HG03460 (cell line): ENCODE measurements at regions not wholly inside any gene's neighbourhood (a gene's known extent, or its start where the extent isn't known, plus 50 kb on each side); places are given as distances from the start of the nearest gene placed in this dataset.
"Not testable (repeated sequence)": the region's sequence is repeated elsewhere in the genome, so short reads cannot be mapped to it uniquely, and the experiment has no call there.

Experiments used
- ATAC-seq: cut with Tn5 transposase; IDR thresholded peaks from one replicate; pipeline ENCODE4 v1.9.1; 2021; ENCODE audit not compliant: unreplicated experiment

- no peak for ATAC-seq
Measured at GRCh38 chr1:177737456-177737855, 232.4 kb downstream of the SEC16B start.

DNA sequence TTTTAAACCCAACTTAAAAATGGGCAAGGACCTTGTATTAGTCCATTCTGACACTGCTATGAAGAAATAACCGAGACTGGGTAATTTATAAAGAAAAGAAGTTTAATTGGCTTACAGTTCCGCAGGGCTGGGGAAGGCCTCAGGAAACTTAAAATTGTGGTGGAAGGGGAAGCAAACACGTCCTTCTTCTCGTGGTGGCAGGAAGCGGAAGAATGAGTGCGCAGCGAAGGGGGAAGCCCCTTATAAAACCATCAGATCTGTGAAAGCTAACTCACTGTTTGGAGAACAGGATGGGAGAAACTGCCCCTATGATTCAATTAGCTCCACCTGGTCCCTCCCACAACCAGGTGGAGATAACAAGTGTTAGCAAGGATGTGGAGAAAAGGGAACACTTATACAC is 237.7 kb downstream of the SEC16B start:
- ATAC-seq: no peak

DNA sequence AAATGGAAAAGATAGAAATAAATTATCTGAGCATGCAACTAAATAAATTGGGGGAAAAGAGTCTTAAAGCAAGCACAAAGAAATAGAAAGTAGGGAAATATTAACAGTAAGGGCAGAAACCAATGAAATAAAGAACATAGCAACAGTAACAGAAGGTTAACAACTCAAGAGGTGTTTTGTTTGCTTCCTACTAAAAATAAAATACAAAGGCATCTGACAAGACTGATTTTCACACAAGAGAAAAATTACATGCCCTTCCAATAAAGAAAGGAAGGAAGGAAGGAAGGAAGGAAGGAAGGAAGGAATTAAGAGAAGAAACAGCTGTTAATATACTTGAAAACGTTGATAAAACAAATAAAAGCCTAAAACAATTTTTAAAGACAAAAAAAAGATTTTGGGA is 240.2 kb downstream of the SEC16B start:
- ATAC-seq: no peak

DNA sequence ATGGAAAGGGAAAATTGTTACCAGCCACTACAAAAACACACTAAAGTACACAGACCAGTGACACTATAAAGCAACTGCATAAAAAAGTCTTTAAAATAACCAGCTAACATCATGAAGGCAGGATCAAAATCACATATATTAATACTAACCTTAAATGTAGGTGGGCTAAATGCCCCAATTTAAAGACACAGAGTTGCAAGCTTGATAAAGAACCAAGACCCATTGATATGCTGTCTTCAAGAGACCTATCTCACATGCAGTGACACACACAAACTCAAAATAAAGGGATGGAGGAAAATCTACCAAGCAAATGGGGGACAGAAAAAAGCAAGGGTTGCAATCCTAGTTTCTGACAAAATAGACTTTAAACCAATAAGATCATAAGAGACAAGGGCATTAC is 246.3 kb downstream of the SEC16B start:
- ATAC-seq: no peak

- ATAC-seq: no peak
Measured at GRCh38 chr1:177710696-177711620, 258.9 kb downstream of the SEC16B start.

DNA sequence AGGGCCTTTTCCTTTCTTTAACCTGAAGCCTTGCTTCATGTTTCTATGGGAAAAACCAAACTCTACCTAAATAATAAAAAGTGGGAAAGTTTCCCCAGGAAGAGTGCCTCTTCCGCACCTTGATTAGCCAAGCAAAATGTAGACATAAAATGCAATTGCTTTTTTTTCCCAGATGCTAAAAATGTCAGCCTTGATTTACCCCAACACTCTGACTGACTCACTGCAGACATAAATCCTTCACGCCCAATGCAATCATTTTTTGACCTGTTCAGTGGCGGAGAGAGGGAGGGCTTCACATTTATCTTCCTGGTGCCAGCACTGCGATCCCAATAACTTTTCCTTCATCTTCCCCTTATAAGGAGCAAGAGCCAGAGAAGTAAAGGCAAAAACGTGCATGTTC is 261.5 kb downstream of the SEC16B start:
- ATAC-seq: no peak

- no peak for ATAC-seq
Measured at GRCh38 chr1:177706977-177707376, 262.9 kb downstream of the SEC16B start.

GRCh38 chr1:177705839-177706238 is 264.0 kb downstream of the SEC16B start:
- no peak for ATAC-seq

- ATAC-seq: no peak
Measured at GRCh38 chr1:177703888-177704446, 265.9 kb downstream of the SEC16B start.

DNA sequence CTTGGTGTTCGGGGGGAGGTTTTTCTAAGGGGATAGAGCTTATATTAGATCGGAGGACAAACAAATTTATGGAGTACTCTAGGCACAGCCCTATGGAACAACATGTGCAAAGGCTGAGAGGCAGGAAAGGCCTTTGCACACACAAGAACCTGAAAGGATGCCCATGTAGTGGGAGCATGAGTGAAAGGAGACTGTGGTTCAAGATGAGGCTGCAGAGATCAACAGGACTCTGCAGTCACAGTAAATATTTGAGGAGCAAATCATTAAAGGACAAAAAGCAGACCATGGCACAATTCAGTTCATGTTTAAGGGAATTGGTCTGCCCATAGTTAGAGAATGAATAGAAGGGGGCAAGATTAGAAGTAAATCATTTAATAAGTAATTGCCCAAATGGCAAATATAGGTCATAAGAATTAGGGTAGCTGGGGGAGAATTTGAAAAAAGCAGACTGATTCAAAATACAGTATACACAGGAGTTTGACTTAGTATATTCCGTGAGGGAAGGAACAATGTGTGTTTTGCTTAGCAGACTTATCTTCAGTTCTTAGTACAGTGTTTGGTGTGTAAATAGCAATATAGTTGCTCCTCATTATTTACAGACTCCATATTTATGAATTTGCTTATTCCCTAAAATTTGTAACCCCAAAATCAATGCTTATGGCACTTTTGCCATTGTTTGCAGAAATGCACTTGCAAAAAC is 268.1 kb downstream of the SEC16B start:
- no peak for ATAC-seq

DNA sequence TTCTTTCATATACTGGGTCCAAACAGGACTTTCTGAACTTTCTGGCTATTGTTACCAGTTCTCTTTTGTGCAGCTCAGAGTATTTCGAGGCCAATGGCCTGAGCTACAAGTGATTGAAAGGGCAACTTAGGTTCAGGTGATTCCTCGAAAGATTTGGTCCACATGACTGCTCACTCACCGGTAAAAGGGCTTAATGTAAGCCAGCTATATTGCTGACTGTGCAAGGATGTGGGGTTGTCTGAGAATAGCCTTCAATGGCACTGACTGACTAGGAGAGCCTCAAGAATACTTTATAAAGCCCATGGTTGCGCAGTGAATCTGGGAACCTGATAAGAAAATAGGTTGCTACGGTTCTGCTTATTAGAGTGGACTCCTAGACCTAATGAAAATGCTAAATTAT is 269.0 kb downstream of the SEC16B start:
- ATAC-seq: no peak

GRCh38 chr1:177690996-177691395 is 278.9 kb downstream of the SEC16B start:
- ATAC-seq: no peak

DNA sequence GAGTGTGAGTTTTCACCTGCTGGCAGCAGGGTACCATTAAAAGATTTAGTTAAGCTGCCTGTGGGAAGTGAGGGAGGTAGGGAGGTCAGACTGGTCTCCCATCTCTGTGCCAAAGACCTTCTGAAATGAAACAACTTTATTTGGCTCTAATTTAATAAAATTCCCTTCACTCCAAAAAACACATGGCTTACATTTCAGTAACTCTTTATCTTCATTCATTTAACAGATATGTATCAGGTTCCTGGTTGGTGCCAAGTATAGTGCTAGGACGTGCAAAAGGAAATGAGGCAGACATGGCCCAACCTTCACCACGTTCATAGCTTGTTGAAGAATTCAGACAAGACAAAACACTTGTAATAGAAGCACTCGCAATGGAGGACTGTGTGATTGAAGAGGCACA is 282.3 kb downstream of the SEC16B start:
- ATAC-seq: no peak

DNA sequence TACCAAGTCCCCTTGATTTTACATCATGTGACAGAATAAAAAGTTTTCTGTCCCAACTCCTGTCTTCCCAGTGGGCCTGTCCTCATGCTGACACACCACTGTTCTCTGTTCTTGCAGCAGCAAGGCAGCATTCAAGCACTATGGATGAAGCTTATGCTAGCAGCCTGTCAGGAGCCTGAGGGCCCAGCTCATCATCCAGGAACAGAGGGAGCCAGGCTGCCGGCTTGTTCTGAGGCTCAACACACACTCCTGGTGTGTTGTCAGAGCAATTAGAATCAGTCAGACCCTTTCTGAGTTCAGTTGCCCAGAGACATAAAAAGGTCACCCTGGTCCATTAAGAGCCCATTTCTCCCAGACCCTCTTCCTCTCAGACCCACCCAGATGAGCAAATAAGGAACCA is 282.9 kb downstream of the SEC16B start:
- ATAC-seq: no peak

DNA sequence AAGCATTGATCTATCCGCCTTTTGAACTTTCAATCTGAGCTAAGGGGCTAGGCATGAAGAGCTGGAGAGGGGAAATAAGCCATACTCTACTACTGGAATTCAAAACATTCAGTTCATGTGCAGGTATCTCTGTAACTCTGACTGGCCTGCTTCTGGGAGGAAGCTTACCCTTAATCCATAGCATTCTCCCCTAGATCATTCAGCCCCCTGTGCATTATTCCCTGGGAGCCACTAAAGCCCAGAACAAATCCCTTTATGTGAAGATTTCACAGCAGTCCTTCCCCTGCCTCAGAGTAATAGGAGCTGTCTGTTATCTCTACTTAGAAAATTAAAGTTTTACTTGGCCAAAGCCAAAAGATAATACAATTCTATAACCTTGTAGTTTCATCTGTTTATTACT is 300.7 kb downstream of the SEC16B start:
- ATAC-seq: no peak

DNA sequence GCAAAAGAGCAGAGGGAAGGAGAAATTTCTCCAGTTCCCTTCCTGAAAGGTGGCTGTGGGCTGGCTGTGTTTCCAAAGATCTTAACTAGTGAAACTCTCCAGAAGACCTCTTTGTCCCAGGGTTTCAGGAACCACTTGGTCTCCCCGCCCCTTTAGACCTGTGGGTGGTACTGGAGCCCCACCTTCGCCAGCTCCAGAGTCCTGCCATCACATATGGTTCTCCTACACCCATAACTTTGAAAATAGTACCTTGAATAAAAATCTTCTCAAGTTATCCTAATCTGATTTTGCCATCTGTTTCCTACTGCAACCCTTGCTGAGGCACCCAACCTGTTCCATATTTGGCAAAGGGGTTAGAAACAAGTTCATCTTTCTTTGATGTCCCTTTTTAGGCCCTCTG is 303.9 kb downstream of the SEC16B start:
- ATAC-seq: no peak

DNA sequence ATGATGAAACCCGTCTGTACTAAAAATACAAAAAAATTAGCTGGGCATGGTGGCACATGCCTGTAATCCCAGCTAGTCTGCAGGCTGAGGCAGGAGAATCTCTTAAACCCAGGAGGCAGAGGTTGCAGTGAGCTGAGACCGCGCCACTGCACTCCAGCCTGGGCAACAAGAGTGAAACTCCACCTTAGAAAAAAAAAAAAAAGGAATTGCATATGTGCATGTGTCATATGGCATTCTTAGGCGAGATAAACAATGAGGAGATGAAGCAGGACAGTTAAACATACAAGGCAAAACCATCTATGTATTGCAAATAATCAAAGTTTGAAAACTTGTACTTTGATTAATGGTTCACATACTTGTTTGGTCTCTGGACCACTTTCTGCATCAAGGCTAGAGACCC is 305.1 kb downstream of the SEC16B start:
- not testable (repeated sequence) for ATAC-seq

GRCh38 chr1:177660188-177660587 is 309.7 kb downstream of the SEC16B start:
- ATAC-seq: no peak

- ATAC-seq: no peak
Measured at GRCh38 chr1:177659281-177659680, 310.6 kb downstream of the SEC16B start.

DNA sequence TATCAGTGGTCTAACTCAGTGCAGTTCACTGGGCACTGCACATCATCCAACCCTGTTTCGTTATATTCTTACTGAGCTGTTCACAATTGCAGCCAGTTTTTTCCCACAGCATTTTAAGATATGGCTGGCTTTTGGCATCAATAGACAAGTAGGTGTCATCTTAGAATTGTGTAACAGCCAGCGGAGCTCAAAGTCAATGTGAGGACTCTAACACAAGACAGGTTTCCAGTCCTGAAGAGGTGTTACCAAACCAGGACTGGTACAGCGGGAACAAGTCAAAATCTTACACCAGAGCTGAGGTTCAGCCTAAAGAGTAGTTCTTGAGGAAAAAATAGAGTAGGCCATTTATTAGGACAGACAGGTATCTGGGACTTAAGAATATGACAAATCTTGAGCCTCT is 313.3 kb downstream of the SEC16B start:
- ATAC-seq: no peak

- ATAC-seq: no peak
Measured at GRCh38 chr1:177650947-177651346, 318.9 kb downstream of the SEC16B start.

DNA sequence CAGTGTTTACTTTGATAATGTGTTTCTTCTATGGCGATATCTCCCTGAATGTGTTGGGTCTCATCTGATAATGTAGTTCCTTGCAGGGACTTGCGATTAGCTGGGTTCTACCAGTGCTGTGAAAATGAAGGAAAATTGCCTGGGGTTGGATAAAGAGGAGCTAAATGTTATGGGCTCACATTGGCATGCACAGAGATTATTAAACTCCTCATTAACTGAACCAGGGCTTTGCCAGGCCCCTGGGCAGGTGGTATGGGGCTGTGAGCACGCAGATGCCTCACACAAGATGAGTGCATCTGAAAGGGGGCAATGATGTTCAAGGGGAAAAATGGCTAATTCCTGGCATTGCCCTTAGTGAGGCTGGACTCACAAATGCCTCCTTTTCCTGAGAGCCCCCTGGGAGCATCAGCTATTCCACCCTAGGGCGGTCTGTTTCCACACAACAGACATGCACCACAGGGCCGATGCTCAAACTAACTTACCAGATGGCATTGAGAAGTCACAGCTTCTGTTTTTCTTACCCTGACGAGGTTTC is 321.1 kb downstream of the SEC16B start:
- ATAC-seq: no peak
